WTC11 (cell line): ENCODE measurements at regions not wholly inside any gene's neighbourhood (a gene's known extent, or its start where the extent isn't known, plus 50 kb on each side); places are given as distances from the start of the nearest gene placed in this dataset.

Source experiments
- ATAC-seq: fragments of 200-7000 bp; cut with Tn5 transposase; 2 replicates; pipeline ENCODE4 v1.10.0; 2021; ENCODE audit warnings: mild to moderate bottlenecking, moderate library complexity
- CTCF ChIA-PET: fragments of 300-600 bp; sonication (Branson Sonifier 250); formaldehyde crosslinking; loops from one replicate; lab custom pipeline; 2021; ENCODE audit warnings: antibody characterized with exemption; lab: Charles Lee
- POLR2A ChIA-PET: fragments of 350-600 bp; sonication (Branson Sonifier 250); formaldehyde crosslinking; loops from one replicate; lab custom pipeline; 2021; ENCODE audit warnings: antibody characterized with exemption; lab: Charles Lee
- DNase-seq: peaks from one replicate; pipeline ENCODE4 v3.0.0; 2021; ENCODE audit warnings: low spot score
- H3K27ac Mint-ChIP-seq: 2 replicates; pipeline ENCODE4 v1.8.0; 2021; ENCODE audit warnings: mixed read lengths
- H3K27me3 Mint-ChIP-seq: 2 replicates; pipeline ENCODE4 v1.8.0; 2021; ENCODE audit warnings: low read depth, mild to moderate bottlenecking, moderate library complexity, mixed read lengths
- H3K36me3 Mint-ChIP-seq: 2 replicates; pipeline ENCODE4 v1.8.0; 2021; ENCODE audit warnings: mixed read lengths
- H3K4me1 Mint-ChIP-seq: 2 replicates; pipeline ENCODE4 v1.8.0; 2022; ENCODE audit warnings: mixed read lengths
- H3K4me3 Mint-ChIP-seq: 2 replicates; pipeline ENCODE4 v1.8.0; 2021; ENCODE audit warnings: mild to moderate bottlenecking, moderate library complexity, mixed read lengths
- H3K9me3 Mint-ChIP-seq: 2 replicates; pipeline ENCODE4 v1.8.0; 2021; ENCODE audit warnings: mixed read lengths
- ATF3 ChIP-seq: sonication (generic); formaldehyde crosslinking; conservative IDR thresholded peaks from 2 replicates; pipeline ENCODE4 v1.8.1; 2022; ENCODE audit warnings: mild to moderate bottlenecking, missing genetic modification reagents
- ATF6 ChIP-seq: sonication (generic); formaldehyde crosslinking; IDR thresholded peaks from 2 replicates; pipeline ENCODE4 v1.8.1; 2023; ENCODE audit warnings: mild to moderate bottlenecking, missing genetic modification reagents
- CDX4 ChIP-seq: fragments of 250-450 bp; sonication (Bioruptor Pico); IDR thresholded peaks from 2 replicates; pipeline ENCODE4 v1.9.0; 2021; ENCODE audit warnings: moderate library complexity, mild to moderate bottlenecking, inconsistent platforms, borderline replicate concordance
- CREB1 ChIP-seq: sonication (generic); formaldehyde crosslinking; IDR thresholded peaks from 2 replicates; pipeline ENCODE4 v1.8.0; 2023; ENCODE audit warnings: mild to moderate bottlenecking, missing genetic modification reagents
- CTCF ChIP-seq: fragments of 200-600 bp; IDR thresholded peaks from 2 replicates; pipeline ENCODE4 v1.8.0; 2022; ENCODE audit warnings: antibody characterized with exemption
- ESRRA ChIP-seq: sonication (generic); formaldehyde crosslinking; IDR thresholded peaks from 2 replicates; pipeline ENCODE4 v1.8.1; 2022; ENCODE audit warnings: mild to moderate bottlenecking, missing genetic modification reagents, borderline replicate concordance
- GABPB1 ChIP-seq: sonication (generic); formaldehyde crosslinking; IDR thresholded peaks from 2 replicates; pipeline ENCODE4 v1.8.1; 2023; ENCODE audit warnings: mild to moderate bottlenecking, missing genetic modification reagents
- IRF1 ChIP-seq: sonication (generic); formaldehyde crosslinking; IDR thresholded peaks from 2 replicates; pipeline ENCODE4 v1.8.0; 2023; ENCODE audit warnings: missing genetic modification reagents
- KAT7 ChIP-seq: sonication (generic); formaldehyde crosslinking; IDR thresholded peaks from 2 replicates; pipeline ENCODE4 v1.8.1; 2023; ENCODE audit warnings: missing genetic modification reagents, mild to moderate bottlenecking, borderline replicate concordance
- NFYB ChIP-seq: sonication (generic); formaldehyde crosslinking; conservative IDR thresholded peaks from 2 replicates; pipeline ENCODE4 v1.8.0; 2022; ENCODE audit warnings: low read depth, missing genetic modification reagents
- OVOL2 ChIP-seq: fragments of 250-450 bp; sonication (Bioruptor Pico); IDR thresholded peaks from 2 replicates; pipeline ENCODE4 v1.9.0; 2021; ENCODE audit warnings: mild to moderate bottlenecking, borderline replicate concordance
- PREB ChIP-seq: sonication (generic); formaldehyde crosslinking; IDR thresholded peaks from 2 replicates; pipeline ENCODE4 v1.8.1; 2022; ENCODE audit warnings: mild to moderate bottlenecking, missing genetic modification reagents, moderate library complexity, borderline replicate concordance
- PRRX2 ChIP-seq: fragments of 250-450 bp; sonication (Bioruptor Pico); IDR thresholded peaks from 2 replicates; pipeline ENCODE4 v1.8.0; 2021; ENCODE audit warnings: mild to moderate bottlenecking
- STAT6 ChIP-seq: sonication (generic); formaldehyde crosslinking; conservative IDR thresholded peaks from 2 replicates; pipeline ENCODE4 v1.8.1; 2023; ENCODE audit warnings: mild to moderate bottlenecking, low read depth, missing genetic modification reagents, moderate library complexity
- TCF7 ChIP-seq: sonication (generic); formaldehyde crosslinking; IDR thresholded peaks from 2 replicates; pipeline ENCODE4 v1.8.0; 2022; ENCODE audit warnings: mild to moderate bottlenecking, low read depth, missing genetic modification reagents, moderate library complexity
- TP53 ChIP-seq: sonication (generic); formaldehyde crosslinking; IDR thresholded peaks from 2 replicates; pipeline ENCODE4 v1.8.1; 2023; ENCODE audit warnings: mild to moderate bottlenecking, missing genetic modification reagents
- ZMAT4 ChIP-seq: fragments of 250-450 bp; sonication (Bioruptor Pico); IDR thresholded peaks from 2 replicates; pipeline ENCODE4 v1.9.0; 2021; ENCODE audit warnings: mild to moderate bottlenecking

GRCh38 chr10:52649511-52649910 lies 123.1 kb downstream of the MBL2 start (continued):
- TF ChIP-seq PREB (CRISPR knock-in tag) (no peak), NFYB (CRISPR knock-in tag) (no peak), CTCF (no peak)
- TF ChIP-seq, all 79 proteins: peak for 0

- no peak overlapping the region for H3K4me3 Mint-ChIP-seq
- no peaks in the 10 kb centered on the region for H3K27me3 Mint-ChIP-seq
- POLR2A ChIA-PET, result no interaction called here
- H3K36me3 Mint-ChIP-seq, result no peaks in the 10 kb centered on the region
- ATAC-seq (no peak), DNase-seq (no peak)
- CTCF ChIA-PET, result no interaction called here
- H3K27ac Mint-ChIP-seq, result no peak overlapping the region
- H3K9me3 Mint-ChIP-seq, result no peaks in the 10 kb centered on the region
- H3K4me1 Mint-ChIP-seq, result no peaks in the 10 kb centered on the region
- no peak for TF ChIP-seq ATF6 (CRISPR knock-in tag)
- no peak for TF ChIP-seq CREB1 (CRISPR knock-in tag)
- no peak for TF ChIP-seq IRF1 (CRISPR knock-in tag)
- no peak for TF ChIP-seq STAT6
- TF ChIP-seq TCF7 (CRISPR knock-in tag), result no peak
- TF ChIP-seq ATF3 (CRISPR knock-in tag), result no peak
- TF ChIP-seq KAT7 (CRISPR knock-in tag), result no peak
- no peak for TF ChIP-seq OVOL2
- TF ChIP-seq ZMAT4 (CRISPR knock-in tag), result no peak
- TF ChIP-seq ESRRA, result no peak
- no peak for TF ChIP-seq GABPB1 (CRISPR knock-in tag)
- no peak for TF ChIP-seq PRRX2 (CRISPR knock-in tag)
- no peak for TF ChIP-seq CDX4
- TF ChIP-seq TP53, result no peak
These were observed 121.7 kb downstream of the MBL2 start for GRCh38 chr10:52650873-52651272.
